Activated naive CD4-positive, alpha-beta T cell treated with anti-CD3 and anti-CD28 coated beads, Interleukin-2, amount 10 ng/mL, durations not matched to agents 7 days and 5 days (primary cell): ENCODE measurements at regions not wholly inside any gene's neighbourhood (a gene's known extent, or its start where the extent isn't known, plus 50 kb on each side); places are given as distances from the start of the nearest gene placed in this dataset.

Experiments used
- CTCF ChIA-PET: fragments of 350-600 bp; sonication (Branson Sonifier 250); formaldehyde crosslinking; loops from one replicate; lab custom pipeline; 2021; ENCODE audit warnings: antibody characterized with exemption; lab: Charles Lee
- DNase-seq: peaks from one replicate; pipeline ENCODE4 v3.0.0-alpha.2; 2020
- H3K27ac Mint-ChIP-seq: one replicate; pipeline ENCODE4 v1.8.0; 2021; ENCODE audit warnings: mild to moderate bottlenecking, moderate library complexity, mixed read lengths
- H3K27me3 Mint-ChIP-seq: one replicate; pipeline ENCODE4 v1.8.0; 2021; ENCODE audit warnings: mild to moderate bottlenecking, mixed read lengths
- H3K36me3 Mint-ChIP-seq: one replicate; pipeline ENCODE4 v1.8.0; 2021; ENCODE audit warnings: mixed read lengths
- H3K4me1 Mint-ChIP-seq: one replicate; pipeline ENCODE4 v1.8.0; 2021; ENCODE audit warnings: mixed read lengths
- H3K4me3 Mint-ChIP-seq: one replicate; pipeline ENCODE4 v1.8.0; 2021; ENCODE audit warnings: mild to moderate bottlenecking, moderate library complexity, mixed read lengths
- H3K9me3 Mint-ChIP-seq: one replicate; pipeline ENCODE4 v1.8.0; 2021; ENCODE audit warnings: mixed read lengths

- no peak overlapping the region for H3K27ac Mint-ChIP-seq
- no peaks in the 10 kb centered on the region for H3K9me3 Mint-ChIP-seq
- DNase-seq = no peak
- no peaks in the 10 kb centered on the region for H3K27me3 Mint-ChIP-seq
- H3K4me1 Mint-ChIP-seq = no peaks in the 10 kb centered on the region
- no peak overlapping the region for H3K4me3 Mint-ChIP-seq
- no peaks in the 10 kb centered on the region for H3K36me3 Mint-ChIP-seq
- CTCF ChIA-PET = no interaction called here
Observed at GRCh38 chr3:94292151-94292550, 229.3 kb downstream of the NSUN3 start.

GRCh38 chr3:94293793-94294195, 230.9 kb downstream of the NSUN3 start:
- no peak for DNase-seq
- H3K27ac Mint-ChIP-seq = no peak overlapping the region
- CTCF ChIA-PET = no interaction called here

GRCh38 chr3:94294806-94295205, 231.9 kb downstream of the NSUN3 start:
- H3K4me1 Mint-ChIP-seq = no peaks in the 10 kb centered on the region
- no peak overlapping the region for H3K4me3 Mint-ChIP-seq
- H3K9me3 Mint-ChIP-seq = no peaks in the 10 kb centered on the region

More at GRCh38 chr3:94293793-94294195, 230.9 kb downstream of the NSUN3 start:
- H3K9me3 Mint-ChIP-seq = no peaks in the 10 kb centered on the region
- H3K4me3 Mint-ChIP-seq = no peak overlapping the region
- no peaks in the 10 kb centered on the region for H3K4me1 Mint-ChIP-seq
- no peaks in the 10 kb centered on the region for H3K27me3 Mint-ChIP-seq
- H3K36me3 Mint-ChIP-seq = no peaks in the 10 kb centered on the region

GRCh38 chr3:94299716-94300115, 236.9 kb downstream of the NSUN3 start:
- Mint-ChIP-seq H3K27me3 (no peaks in the 10 kb centered on the region), H3K4me1 (no peaks in the 10 kb centered on the region), H3K36me3 (no peaks in the 10 kb centered on the region), H3K27ac (no peak overlapping the region), H3K9me3 (no peaks in the 10 kb centered on the region), H3K4me3 (no peak overlapping the region)
- CTCF ChIA-PET = no interaction called here
- no peak for DNase-seq

More at GRCh38 chr3:94294806-94295205, 231.9 kb downstream of the NSUN3 start:
- Mint-ChIP-seq H3K36me3 (no peaks in the 10 kb centered on the region), H3K27me3 (no peaks in the 10 kb centered on the region), H3K27ac (no peak overlapping the region)
- CTCF ChIA-PET = no interaction called here
- no peak for DNase-seq

- H3K4me1 Mint-ChIP-seq = no peaks in the 10 kb centered on the region
- no peak overlapping the region for H3K4me3 Mint-ChIP-seq
- H3K27ac Mint-ChIP-seq = no peak overlapping the region
- DNase-seq = no peak
- H3K36me3 Mint-ChIP-seq = no peaks in the 10 kb centered on the region
- CTCF ChIA-PET = no interaction called here
- H3K27me3 Mint-ChIP-seq = no peaks in the 10 kb centered on the region
- H3K9me3 Mint-ChIP-seq = no peaks in the 10 kb centered on the region
Observed at GRCh38 chr3:94301366-94301765, 238.5 kb downstream of the NSUN3 start.

- no peaks in the 10 kb centered on the region for H3K9me3 Mint-ChIP-seq
- CTCF ChIA-PET = no interaction called here
Observed at GRCh38 chr3:94303266-94303665, 240.4 kb downstream of the NSUN3 start.

GRCh38 chr3:94303897-94304296, 241.0 kb downstream of the NSUN3 start:
- Mint-ChIP-seq H3K36me3 (no peaks in the 10 kb centered on the region), H3K4me3 (no peak overlapping the region), H3K9me3 (no peaks in the 10 kb centered on the region), H3K27ac (no peak overlapping the region), H3K4me1 (no peaks in the 10 kb centered on the region), H3K27me3 (no peaks in the 10 kb centered on the region)
- CTCF ChIA-PET = no interaction called here
- no peak for DNase-seq

More at GRCh38 chr3:94303266-94303665, 240.4 kb downstream of the NSUN3 start:
- no peak for DNase-seq
- no peak overlapping the region for H3K27ac Mint-ChIP-seq
- no peak overlapping the region for H3K4me3 Mint-ChIP-seq
- H3K4me1 Mint-ChIP-seq = no peaks in the 10 kb centered on the region
- no peaks in the 10 kb centered on the region for H3K36me3 Mint-ChIP-seq
- no peaks in the 10 kb centered on the region for H3K27me3 Mint-ChIP-seq

GRCh38 chr3:94304954-94305353, 242.1 kb downstream of the NSUN3 start:
- no peaks in the 10 kb centered on the region for H3K36me3 Mint-ChIP-seq
- DNase-seq = no peak
- H3K9me3 Mint-ChIP-seq = no peaks in the 10 kb centered on the region
- CTCF ChIA-PET = no interaction called here
- H3K27ac Mint-ChIP-seq = no peak overlapping the region
- no peak overlapping the region for H3K4me3 Mint-ChIP-seq
- no peaks in the 10 kb centered on the region for H3K27me3 Mint-ChIP-seq
- H3K4me1 Mint-ChIP-seq = no peaks in the 10 kb centered on the region

GRCh38 chr3:94305835-94306611, 243.2 kb downstream of the NSUN3 start:
- Mint-ChIP-seq H3K4me3 (no peak overlapping the region), H3K9me3 (no peaks in the 10 kb centered on the region), H3K4me1 (no peaks in the 10 kb centered on the region), H3K27ac (no peak overlapping the region), H3K36me3 (no peaks in the 10 kb centered on the region), H3K27me3 (no peaks in the 10 kb centered on the region)
- CTCF ChIA-PET = no interaction called here
- DNase-seq = no peak

GRCh38 chr3:94307588-94307987, 244.7 kb downstream of the NSUN3 start:
- Mint-ChIP-seq H3K4me3 (no peak overlapping the region), H3K27ac (no peak overlapping the region), H3K4me1 (no peaks in the 10 kb centered on the region), H3K36me3 (no peaks in the 10 kb centered on the region), H3K27me3 (no peaks in the 10 kb centered on the region), H3K9me3 (no peaks in the 10 kb centered on the region)
- CTCF ChIA-PET = interaction anchor here (0.6 kb wide), 1 partner anchor 105 kb away, joined by 3 read pairs; no protein-coding TSS in a partner anchor
- DNase-seq = no peak

- Mint-ChIP-seq H3K4me1 (no peaks in the 10 kb centered on the region), H3K27me3 (no peaks in the 10 kb centered on the region), H3K36me3 (no peaks in the 10 kb centered on the region), H3K4me3 (no peak overlapping the region), H3K9me3 (no peaks in the 10 kb centered on the region), H3K27ac (no peak overlapping the region)
- no peak for DNase-seq
- CTCF ChIA-PET = no interaction called here
Observed at GRCh38 chr3:94308767-94309166, 245.9 kb downstream of the NSUN3 start.

GRCh38 chr3:94310341-94311135, 247.7 kb downstream of the NSUN3 start:
- Mint-ChIP-seq H3K4me3 (no peak overlapping the region), H3K27ac (no peak overlapping the region), H3K9me3 (no peaks in the 10 kb centered on the region), H3K36me3 (no peaks in the 10 kb centered on the region), H3K4me1 (no peaks in the 10 kb centered on the region), H3K27me3 (no peaks in the 10 kb centered on the region)
- CTCF ChIA-PET = no interaction called here
- no peak for DNase-seq

GRCh38 chr3:94311651-94312050, 248.8 kb downstream of the NSUN3 start:
- no peak for DNase-seq
- CTCF ChIA-PET = no interaction called here
- Mint-ChIP-seq H3K36me3 (no peaks in the 10 kb centered on the region), H3K4me3 (no peak overlapping the region), H3K9me3 (no peaks in the 10 kb centered on the region), H3K27ac (no peak overlapping the region), H3K27me3 (no peaks in the 10 kb centered on the region), H3K4me1 (no peaks in the 10 kb centered on the region)

- Mint-ChIP-seq H3K36me3 (no peaks in the 10 kb centered on the region), H3K9me3 (no peaks in the 10 kb centered on the region), H3K27ac (no peak overlapping the region), H3K27me3 (no peaks in the 10 kb centered on the region), H3K4me1 (no peaks in the 10 kb centered on the region), H3K4me3 (no peak overlapping the region)
- CTCF ChIA-PET = no interaction called here
- DNase-seq = no peak
Observed at GRCh38 chr3:94314218-94314883, 251.5 kb downstream of the NSUN3 start.
